Medulla oblongata (tissue), 1 donor: ENCODE measurements at regions not wholly inside any gene's neighbourhood (a gene's known extent, or its start where the extent isn't known, plus 50 kb on each side); places are given as distances from the start of the nearest gene placed in this dataset.

Source experiments
- DNase-seq: peaks from one replicate; pipeline ENCODE4 v3.0.0-alpha.2; 2015; ENCODE audit errors: extremely low spot score

- DNase-seq: no peak
Measured at GRCh38 chr14:61132336-61132735, 148.8 kb downstream of the TMEM30B start.

- DNase-seq: peak; percentile 68
Measured at GRCh38 chr14:61130512-61131260, 149.6 kb downstream of the SLC38A6 start.

GRCh38 chr14:61129168-61129745 lies 148.2 kb downstream of the SLC38A6 start:
- DNase-seq: no peak

- no peak for DNase-seq
Measured at GRCh38 chr14:61128382-61129167, 147.5 kb downstream of the SLC38A6 start.

- DNase-seq: no peak
Measured at GRCh38 chr14:61126603-61127498, 145.8 kb downstream of the SLC38A6 start.

GRCh38 chr14:61125867-61126572 lies 145.0 kb downstream of the SLC38A6 start:
- DNase-seq: no peak

- no peak for DNase-seq
Measured at GRCh38 chr14:61125041-61125866, 144.2 kb downstream of the SLC38A6 start.

- no peak for DNase-seq
Measured at GRCh38 chr14:61122862-61123261, 141.8 kb downstream of the SLC38A6 start.

GRCh38 chr14:61121355-61121787 lies 140.3 kb downstream of the SLC38A6 start:
- DNase-seq: no peak

GRCh38 chr14:61120576-61120975 lies 139.5 kb downstream of the SLC38A6 start:
- no peak for DNase-seq

GRCh38 chr14:61119006-61119405 lies 138.0 kb downstream of the SLC38A6 start:
- no peak for DNase-seq

- DNase-seq: no peak
Measured at GRCh38 chr14:61116369-61116768, 135.3 kb downstream of the SLC38A6 start.

- no peak for DNase-seq
Measured at GRCh38 chr14:61113561-61114225, 132.6 kb downstream of the SLC38A6 start.

GRCh38 chr14:61112506-61112905 lies 131.5 kb downstream of the SLC38A6 start:
- no peak for DNase-seq

- DNase-seq: no peak
Measured at GRCh38 chr14:61111731-61112130, 130.7 kb downstream of the SLC38A6 start.

- DNase-seq: no peak
Measured at GRCh38 chr14:61111209-61111665, 130.2 kb downstream of the SLC38A6 start.

GRCh38 chr14:61110316-61111082 lies 129.5 kb downstream of the SLC38A6 start:
- DNase-seq: no peak

GRCh38 chr14:61109288-61109687 lies 128.2 kb downstream of the SLC38A6 start:
- DNase-seq: no peak
